Activated T-cell treated with anti-CD3 and anti-CD28 coated beads, Interleukin-2, amount 50 U/mL, for 24 hours (primary cell): ENCODE measurements at regions not wholly inside any gene's neighbourhood (a gene's known extent, or its start where the extent isn't known, plus 50 kb on each side); places are given as distances from the start of the nearest gene placed in this dataset.
A peak's percentile ranks its signal among the peaks of the same experiment; 100 is the strongest.

ENCODE experiments used
- DNase-seq: peaks from one replicate; pipeline ENCODE4 v3.0.0-alpha.2; 2020
- H3K27ac Mint-ChIP-seq: 2 replicates; pipeline ENCODE4 v1.8.0; 2020; ENCODE audit warnings: mild to moderate bottlenecking, mixed read lengths
- H3K27me3 Mint-ChIP-seq: 2 replicates; pipeline ENCODE4 v1.8.0; 2020; ENCODE audit warnings: mixed read lengths
- H3K36me3 Mint-ChIP-seq: 2 replicates; pipeline ENCODE4 v1.8.0; 2020; ENCODE audit warnings: low read depth, mixed read lengths
- H3K4me1 Mint-ChIP-seq: 2 replicates; pipeline ENCODE4 v1.8.0; 2020; ENCODE audit warnings: low read depth, mixed read lengths
- H3K4me3 Mint-ChIP-seq: 2 replicates; pipeline ENCODE4 v1.8.0; 2020; ENCODE audit warnings: mild to moderate bottlenecking, moderate library complexity, mixed read lengths
- H3K9me3 Mint-ChIP-seq: 2 replicates; pipeline ENCODE4 v1.8.0; 2020; ENCODE audit warnings: mixed read lengths

DNA sequence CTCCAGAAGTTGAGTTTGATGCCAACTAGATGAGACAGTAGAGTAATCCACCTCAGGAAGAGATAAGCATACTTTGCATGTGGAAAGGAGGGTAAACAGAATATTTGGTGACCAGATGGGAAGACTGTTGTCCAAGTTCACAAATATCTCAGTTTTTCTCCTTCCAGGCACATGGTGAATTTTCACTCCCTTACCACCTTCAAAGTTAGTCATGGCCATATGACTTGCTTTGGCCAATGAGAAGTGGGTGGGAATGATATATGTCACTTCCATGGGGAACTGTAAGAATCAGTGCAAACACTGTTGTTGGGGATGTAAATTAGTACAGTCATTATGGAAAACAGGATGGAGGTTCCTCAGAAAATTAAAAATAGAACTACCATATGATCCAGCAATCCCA, 105.8 kb downstream of the SPATA19 start:
- Mint-ChIP-seq H3K4me1 (no peaks in the 10 kb centered on the region), H3K4me3 (no peak overlapping the region), H3K27me3 (no peaks in the 10 kb centered on the region), H3K36me3 (no peaks in the 10 kb centered on the region), H3K27ac (no peak overlapping the region), H3K9me3 (peaks cover 6% of the 10 kb centered on the region)
- DNase-seq = no peak

DNA sequence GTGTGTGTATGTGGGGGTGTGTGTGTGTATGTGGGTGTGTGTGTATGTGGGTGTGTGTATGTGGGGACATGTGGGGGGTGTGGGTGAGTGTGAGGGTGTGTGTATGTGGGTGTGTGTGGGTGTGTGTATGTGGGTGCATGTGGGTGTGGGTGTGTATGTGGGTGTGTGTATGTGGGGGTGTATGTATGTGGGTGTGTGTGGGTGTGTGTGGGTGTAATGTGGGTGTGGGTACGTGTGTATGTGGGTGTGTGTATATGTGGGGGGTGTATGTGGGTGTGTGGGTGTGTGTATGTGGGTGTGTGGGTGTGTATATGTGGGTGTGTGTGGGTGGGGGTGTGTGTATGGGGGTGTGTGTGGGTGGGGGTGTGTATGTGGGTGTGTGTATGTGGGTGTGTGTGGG, 106.7 kb downstream of the SPATA19 start:
- Mint-ChIP-seq H3K9me3 (peaks cover 6% of the 10 kb centered on the region), H3K36me3 (no peaks in the 10 kb centered on the region), H3K27me3 (no peaks in the 10 kb centered on the region), H3K27ac (peak overlapping the region; percentile 68), H3K4me1 (no peaks in the 10 kb centered on the region), H3K4me3 (no peak overlapping the region)
- DNase-seq = no peak

DNA sequence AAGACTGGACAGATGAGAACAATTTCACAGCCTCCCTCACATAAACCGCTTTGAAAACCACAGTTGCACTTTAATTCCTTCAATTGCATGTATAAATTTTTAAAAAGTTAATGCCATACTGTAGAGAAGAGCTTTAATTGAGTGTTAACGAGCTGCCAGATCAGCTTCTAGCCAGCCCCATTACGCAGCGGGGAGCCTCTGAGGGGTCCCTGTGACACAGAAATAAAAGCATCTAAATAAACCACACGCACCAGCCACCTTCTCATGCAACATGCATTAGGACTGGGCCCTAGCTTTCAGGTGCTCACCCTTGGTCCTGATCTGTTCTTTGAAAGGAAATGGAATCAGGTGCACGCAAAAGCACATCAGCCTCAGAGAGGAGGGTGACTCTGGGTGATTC, 111.7 kb downstream of the SPATA19 start:
- peaks cover 6% of the 10 kb centered on the region for H3K9me3 Mint-ChIP-seq
- H3K27me3 Mint-ChIP-seq = no peaks in the 10 kb centered on the region
- DNase-seq = no peak
- no peak overlapping the region for H3K4me3 Mint-ChIP-seq
- H3K4me1 Mint-ChIP-seq = no peaks in the 10 kb centered on the region
- H3K27ac Mint-ChIP-seq = no peak overlapping the region
- H3K36me3 Mint-ChIP-seq = no peaks in the 10 kb centered on the region

DNA sequence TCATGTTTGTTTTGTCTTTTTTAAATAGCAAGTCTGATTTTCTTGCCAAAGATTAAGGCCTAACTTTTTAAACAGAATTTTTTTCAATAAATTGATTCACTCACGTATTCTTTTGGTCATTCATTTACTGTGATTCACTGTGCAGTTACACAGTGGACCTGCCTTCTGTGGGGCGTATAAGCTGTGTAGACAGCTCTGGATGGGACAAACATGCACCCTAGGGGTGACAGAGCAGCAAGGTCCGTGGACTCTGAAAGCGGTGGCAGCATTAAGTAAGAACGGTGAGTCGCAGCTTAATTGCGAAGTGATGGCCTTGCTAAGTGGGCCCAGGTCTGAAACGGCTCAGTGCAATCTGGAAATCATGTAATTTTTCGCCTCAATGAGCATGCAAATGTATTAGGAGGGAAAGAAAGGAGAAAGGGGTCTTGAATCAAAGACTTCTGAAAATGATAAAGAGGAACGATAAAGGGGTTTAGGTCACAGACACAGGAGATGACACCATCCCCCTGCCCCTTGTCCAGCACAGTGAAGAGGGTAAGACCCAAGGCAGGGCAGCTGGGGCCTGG, 113.1 kb downstream of the SPATA19 start:
- peaks cover 2% of the 10 kb centered on the region for H3K9me3 Mint-ChIP-seq
- no peak for DNase-seq
- H3K4me1 Mint-ChIP-seq = no peaks in the 10 kb centered on the region
- H3K27me3 Mint-ChIP-seq = no peaks in the 10 kb centered on the region
- H3K36me3 Mint-ChIP-seq = no peaks in the 10 kb centered on the region
- no peak overlapping the region for H3K27ac Mint-ChIP-seq
- no peak overlapping the region for H3K4me3 Mint-ChIP-seq

GRCh38 chr11:133727774-133728173, 117.5 kb downstream of the SPATA19 start:
- Mint-ChIP-seq H3K36me3 (no peaks in the 10 kb centered on the region), H3K27ac (no peak overlapping the region), H3K27me3 (no peaks in the 10 kb centered on the region), H3K9me3 (peaks cover 2% of the 10 kb centered on the region), H3K4me1 (no peaks in the 10 kb centered on the region), H3K4me3 (no peak overlapping the region)
- no peak for DNase-seq

- Mint-ChIP-seq H3K9me3 (peaks cover 2% of the 10 kb centered on the region), H3K36me3 (no peaks in the 10 kb centered on the region), H3K4me3 (no peak overlapping the region), H3K4me1 (no peaks in the 10 kb centered on the region), H3K27ac (no peak overlapping the region), H3K27me3 (no peaks in the 10 kb centered on the region)
- DNase-seq = no peak
Observed at GRCh38 chr11:133726542-133726941, 118.8 kb downstream of the SPATA19 start.

DNA sequence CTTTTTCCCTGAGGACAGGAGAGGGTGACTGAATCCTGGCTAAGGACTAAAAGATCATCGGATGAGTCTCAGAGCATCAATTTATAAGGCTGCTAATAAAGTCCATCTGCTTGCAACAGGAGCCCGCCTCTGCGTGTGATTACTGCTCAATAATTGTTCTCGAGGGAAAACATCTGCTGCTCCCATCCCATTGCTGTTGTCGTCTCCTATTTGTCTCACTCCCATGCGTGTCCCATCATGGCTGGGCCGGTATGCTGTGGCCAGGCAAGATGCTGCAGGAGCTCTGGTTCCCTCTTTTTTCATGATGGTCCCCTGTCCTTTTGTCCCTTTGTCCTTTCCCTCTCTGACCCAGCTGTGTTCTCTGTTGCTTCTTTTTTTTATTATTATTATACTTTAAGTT, 121.2 kb downstream of the SPATA19 start:
- Mint-ChIP-seq H3K4me3 (no peak overlapping the region), H3K27me3 (no peaks in the 10 kb centered on the region), H3K9me3 (peaks cover 2% of the 10 kb centered on the region), H3K4me1 (no peaks in the 10 kb centered on the region), H3K27ac (no peak overlapping the region), H3K36me3 (no peaks in the 10 kb centered on the region)
- DNase-seq = no peak

GRCh38 chr11:133723056-133723455, 122.3 kb downstream of the SPATA19 start:
- Mint-ChIP-seq H3K4me1 (no peaks in the 10 kb centered on the region), H3K36me3 (no peaks in the 10 kb centered on the region), H3K4me3 (no peak overlapping the region), H3K27me3 (no peaks in the 10 kb centered on the region), H3K9me3 (peaks cover 2% of the 10 kb centered on the region), H3K27ac (no peak overlapping the region)
- no peak for DNase-seq

DNA sequence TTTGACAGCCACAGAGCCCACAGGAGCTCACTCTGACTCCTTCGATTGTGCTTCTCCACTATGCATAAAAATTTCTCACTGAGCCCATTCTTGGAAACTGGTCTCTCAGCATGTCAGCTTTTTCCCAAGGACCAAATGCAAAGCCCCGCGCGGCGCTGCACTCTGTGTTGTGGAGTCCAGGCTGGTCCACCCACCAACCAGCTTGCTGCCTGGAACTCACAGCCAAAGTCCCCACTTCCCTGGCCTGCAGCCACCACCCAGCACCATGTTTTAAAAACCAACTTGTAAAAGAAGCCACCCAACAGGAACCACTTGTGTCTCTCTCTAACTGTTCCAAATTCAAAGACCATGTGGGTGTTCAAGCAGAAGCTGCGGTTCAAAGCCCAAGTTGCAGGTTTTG, 124.4 kb downstream of the SPATA19 start:
- no peak overlapping the region for H3K4me3 Mint-ChIP-seq
- peaks cover under 1% of the 10 kb centered on the region for H3K27me3 Mint-ChIP-seq
- no peak for DNase-seq
- H3K36me3 Mint-ChIP-seq = no peaks in the 10 kb centered on the region
- H3K9me3 Mint-ChIP-seq = peaks cover 2% of the 10 kb centered on the region
- no peak overlapping the region for H3K27ac Mint-ChIP-seq
- H3K4me1 Mint-ChIP-seq = no peaks in the 10 kb centered on the region

DNA sequence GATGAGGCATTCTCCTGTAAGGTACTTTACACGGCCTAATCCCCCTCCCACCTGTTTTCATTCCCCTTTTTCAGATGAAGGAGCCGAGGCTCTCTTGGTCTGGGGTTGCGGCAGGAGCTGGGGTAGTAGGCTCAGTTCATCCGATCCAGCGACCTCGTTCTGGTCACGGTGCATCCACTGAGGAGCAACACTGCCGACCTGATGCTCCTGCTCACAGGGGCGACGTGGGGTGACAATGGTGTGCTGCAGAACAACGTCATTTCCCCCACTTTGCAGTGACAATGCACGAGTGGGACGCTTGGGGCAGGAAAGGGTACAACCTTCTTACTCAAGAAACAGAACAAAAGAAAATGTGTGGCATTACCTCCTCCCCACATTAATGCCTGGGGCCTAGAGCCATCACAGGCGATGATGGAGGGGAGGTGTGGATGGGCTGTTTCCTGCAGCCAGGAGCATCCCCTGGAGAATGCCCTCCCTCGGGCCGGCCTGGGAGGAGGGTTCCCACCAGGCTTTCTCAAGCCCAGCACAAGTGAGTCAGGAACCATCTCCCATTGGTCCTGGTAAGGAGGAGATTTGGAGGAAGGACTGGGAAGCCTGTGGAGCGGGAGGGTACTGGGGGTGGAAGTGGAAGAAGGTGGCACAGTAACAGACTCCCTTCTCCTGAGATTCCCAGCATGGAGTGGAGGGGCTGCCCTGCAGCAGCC, 125.6 kb downstream of the SPATA19 start:
- H3K4me1 Mint-ChIP-seq = no peaks in the 10 kb centered on the region
- no peaks in the 10 kb centered on the region for H3K9me3 Mint-ChIP-seq
- H3K27me3 Mint-ChIP-seq = peaks cover 2% of the 10 kb centered on the region
- H3K36me3 Mint-ChIP-seq = no peaks in the 10 kb centered on the region
- no peak overlapping the region for H3K4me3 Mint-ChIP-seq
- DNase-seq = no peak
- no peak overlapping the region for H3K27ac Mint-ChIP-seq

- Mint-ChIP-seq H3K27ac (no peak overlapping the region), H3K27me3 (peaks cover 2% of the 10 kb centered on the region), H3K4me3 (no peak overlapping the region), H3K4me1 (no peaks in the 10 kb centered on the region), H3K36me3 (no peaks in the 10 kb centered on the region), H3K9me3 (no peaks in the 10 kb centered on the region)
- DNase-seq = no peak
Observed at GRCh38 chr11:133718831-133719230, 126.5 kb downstream of the SPATA19 start.

DNA sequence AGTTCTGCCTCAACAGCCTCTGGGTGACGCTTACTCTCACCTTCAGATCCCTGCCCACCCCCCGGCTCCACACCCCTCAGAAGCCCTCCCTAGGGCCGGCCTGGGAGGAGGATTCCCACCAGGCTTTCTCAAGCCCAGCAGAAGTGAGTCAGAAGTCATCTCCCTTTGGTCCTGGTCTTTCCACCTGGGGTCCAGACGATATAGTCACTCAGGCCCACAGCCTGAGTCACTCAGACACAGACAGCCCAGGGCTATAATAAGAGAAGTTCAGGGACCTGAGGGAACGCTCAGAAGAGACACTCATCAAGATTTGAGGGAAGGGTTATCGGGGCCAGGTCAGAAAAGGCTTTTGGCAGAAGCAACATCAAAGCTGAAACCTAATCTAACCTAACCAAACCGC, 127.1 kb downstream of the SPATA19 start:
- no peak overlapping the region for H3K27ac Mint-ChIP-seq
- H3K9me3 Mint-ChIP-seq = no peaks in the 10 kb centered on the region
- no peaks in the 10 kb centered on the region for H3K36me3 Mint-ChIP-seq
- H3K27me3 Mint-ChIP-seq = peaks cover 2% of the 10 kb centered on the region
- H3K4me3 Mint-ChIP-seq = no peak overlapping the region
- DNase-seq = no peak
- no peaks in the 10 kb centered on the region for H3K4me1 Mint-ChIP-seq

- no peak for DNase-seq
- Mint-ChIP-seq H3K4me1 (no peaks in the 10 kb centered on the region), H3K4me3 (no peak overlapping the region), H3K36me3 (no peaks in the 10 kb centered on the region), H3K9me3 (no peaks in the 10 kb centered on the region), H3K27ac (no peak overlapping the region), H3K27me3 (peaks cover 2% of the 10 kb centered on the region)
Observed at GRCh38 chr11:133716602-133717001, 128.7 kb downstream of the SPATA19 start.

DNA sequence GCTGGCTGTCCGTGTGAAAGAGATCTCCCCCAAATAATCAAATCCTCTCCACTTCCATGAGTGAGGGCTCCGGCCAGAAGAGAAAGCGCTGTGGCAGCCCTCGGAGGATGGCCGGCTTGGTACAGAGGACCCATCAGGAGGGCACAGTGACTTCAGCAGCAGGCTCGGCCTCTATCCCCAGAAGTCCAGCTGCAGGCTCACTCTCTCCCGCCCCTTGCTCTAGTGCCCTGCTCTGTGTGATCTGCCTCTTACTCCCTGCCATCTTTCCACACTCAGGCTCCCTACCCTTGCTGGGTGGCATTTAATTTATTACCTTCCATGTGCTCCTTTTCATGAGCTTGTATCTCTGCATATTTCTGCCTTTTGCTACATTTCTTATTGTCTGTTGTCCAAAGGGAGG, 129.7 kb downstream of the SPATA19 start:
- Mint-ChIP-seq H3K27me3 (peaks cover 2% of the 10 kb centered on the region), H3K36me3 (no peaks in the 10 kb centered on the region), H3K4me3 (no peak overlapping the region), H3K4me1 (no peaks in the 10 kb centered on the region), H3K27ac (no peak overlapping the region), H3K9me3 (no peaks in the 10 kb centered on the region)
- DNase-seq = no peak

DNA sequence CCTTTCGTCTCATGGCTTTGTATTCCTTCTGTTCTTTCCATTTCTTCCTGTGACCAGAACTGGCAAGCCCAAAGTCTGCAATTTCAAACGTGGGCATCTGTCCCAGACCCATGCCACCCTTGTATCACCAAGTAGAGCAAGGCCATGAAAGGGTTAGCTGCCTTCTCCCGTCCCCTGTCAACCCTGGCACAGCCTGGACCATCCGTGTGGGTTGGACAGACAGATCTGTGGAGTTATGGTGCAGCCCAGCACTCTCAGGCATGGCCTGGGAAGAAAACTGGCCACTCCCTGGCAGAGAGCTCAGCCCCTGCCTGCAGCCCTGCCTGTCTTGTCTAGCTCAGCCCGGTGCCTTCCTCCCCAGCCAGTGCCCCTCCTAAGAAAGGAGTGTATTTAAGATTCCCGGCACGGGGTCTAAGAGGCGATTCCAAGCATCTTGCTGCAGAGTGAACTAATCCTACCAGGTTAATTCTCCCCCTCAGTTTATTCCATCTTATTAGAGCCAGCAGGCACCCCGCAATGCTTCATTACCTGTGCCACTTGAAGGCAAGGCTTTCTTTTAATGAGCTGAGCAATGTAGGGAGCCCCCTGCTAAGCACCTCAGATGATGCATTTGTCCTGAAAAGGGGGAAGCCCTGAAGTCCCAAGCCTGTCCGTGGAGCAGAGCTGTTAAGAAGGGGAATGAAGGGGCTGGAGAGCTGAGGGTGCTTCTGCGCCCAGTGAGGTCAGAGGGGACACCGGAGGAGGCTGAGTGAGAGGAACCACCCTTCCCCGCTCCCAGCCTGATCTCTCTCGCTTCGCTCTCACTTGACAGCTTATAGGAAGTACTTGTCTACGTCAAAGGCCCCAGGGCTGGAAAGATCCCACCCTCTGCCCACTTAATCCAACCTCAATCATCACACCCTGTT, 130.6 kb downstream of the SPATA19 start:
- Mint-ChIP-seq H3K27me3 (peaks cover 2% of the 10 kb centered on the region), H3K9me3 (no peaks in the 10 kb centered on the region), H3K36me3 (no peaks in the 10 kb centered on the region)

More for the DNA sequence above, 130.6 kb downstream of the SPATA19 start:
- Mint-ChIP-seq H3K27ac (no peak overlapping the region), H3K4me3 (no peak overlapping the region), H3K4me1 (no peaks in the 10 kb centered on the region)
- no peak for DNase-seq
